Astrocyte (in vitro differentiated cells and primary cell): ENCODE measurements at regions not wholly inside any gene's neighbourhood (a gene's known extent, or its start where the extent isn't known, plus 50 kb on each side); places are given as distances from the start of the nearest gene placed in this dataset.

Experiments used
- CTCF ChIP-seq: IDR thresholded peaks from 2 replicates; pipeline ENCODE4 v1.5.1; 2011; ENCODE audit warnings: low read depth, mild to moderate bottlenecking, inconsistent platforms, low read length, moderate library complexity; ENCODE audit not compliant: insufficient read depth
- EZH2 ChIP-seq: IDR thresholded peaks from 2 replicates; pipeline ENCODE4 v1.6.1; 2012; ENCODE audit warnings: mild to moderate bottlenecking, low read length, inconsistent platforms; ENCODE audit not compliant: insufficient read depth

DNA sequence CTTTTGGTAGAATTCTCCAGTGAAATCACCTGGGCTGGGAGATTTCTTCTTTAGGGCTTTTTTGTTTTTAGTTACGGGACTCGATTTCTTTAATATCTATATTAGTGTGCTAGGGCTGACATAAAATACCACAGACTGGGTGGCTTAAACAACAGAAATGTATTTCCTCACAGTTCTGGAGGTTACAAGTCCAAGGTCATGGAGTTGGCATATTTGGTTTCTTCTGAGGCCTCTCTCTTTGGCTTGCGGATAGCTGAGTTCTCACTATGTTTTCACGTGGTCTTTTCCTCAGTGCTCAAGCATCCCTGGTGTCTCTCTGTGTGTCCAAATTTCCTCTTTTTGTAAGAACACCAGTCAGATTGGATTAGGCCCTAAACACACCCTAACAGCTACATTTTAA lies 208.5 kb upstream of the DTNA start:
- TF ChIP-seq CTCF (no peak), EZH2 (no peak)
